GM19238 (cell line): ENCODE measurements at regions not wholly inside any gene's neighbourhood (a gene's known extent, or its start where the extent isn't known, plus 50 kb on each side); places are given as distances from the start of the nearest gene placed in this dataset.
"Not testable (repeated sequence)": the region's sequence is repeated elsewhere in the genome, so short reads cannot be mapped to it uniquely, and the experiment has no call there.

Experiments used
- DNase-seq: peaks from one replicate; pipeline ENCODE4 v3.0.0; 2011; ENCODE audit warnings: low spot score; ENCODE audit not compliant: insufficient read length

GRCh38 chr2:4244422-4244821, 541.0 kb downstream of the DCDC2C start:
- not testable (repeated sequence) for DNase-seq

GRCh38 chr2:4246364-4247131, 543.2 kb downstream of the DCDC2C start:
- no peak for DNase-seq

- no peak for DNase-seq
These were observed 544.4 kb downstream of the DCDC2C start for GRCh38 chr2:4247791-4248190.

- no peak for DNase-seq
These were observed 552.1 kb downstream of the DCDC2C start for GRCh38 chr2:4255491-4255890.

DNA sequence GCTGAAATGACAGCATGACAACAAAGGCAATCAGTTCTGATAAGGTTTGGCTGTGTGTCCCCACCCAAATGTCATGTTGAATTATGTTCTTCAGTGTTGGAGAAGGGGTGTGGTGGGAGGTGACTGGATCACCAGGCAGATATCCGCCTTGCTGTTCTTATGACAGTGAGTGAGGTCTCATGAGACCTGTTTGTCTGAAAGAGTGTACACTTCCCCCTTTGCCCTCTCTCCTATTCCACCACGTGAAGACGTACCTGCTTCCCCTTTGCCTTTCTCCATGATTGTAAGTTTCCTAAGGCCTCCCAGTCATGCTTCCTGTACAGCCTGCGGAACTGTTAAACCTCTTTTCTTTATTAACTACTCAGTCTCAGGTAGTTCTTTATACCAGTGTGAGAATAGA, 553.0 kb downstream of the DCDC2C start:
- DNase-seq: no peak

GRCh38 chr2:4258563-4258962, 555.2 kb downstream of the DCDC2C start:
- DNase-seq: no peak

- DNase-seq: no peak
These were observed 562.6 kb downstream of the DCDC2C start for GRCh38 chr2:4265936-4266335.

DNA sequence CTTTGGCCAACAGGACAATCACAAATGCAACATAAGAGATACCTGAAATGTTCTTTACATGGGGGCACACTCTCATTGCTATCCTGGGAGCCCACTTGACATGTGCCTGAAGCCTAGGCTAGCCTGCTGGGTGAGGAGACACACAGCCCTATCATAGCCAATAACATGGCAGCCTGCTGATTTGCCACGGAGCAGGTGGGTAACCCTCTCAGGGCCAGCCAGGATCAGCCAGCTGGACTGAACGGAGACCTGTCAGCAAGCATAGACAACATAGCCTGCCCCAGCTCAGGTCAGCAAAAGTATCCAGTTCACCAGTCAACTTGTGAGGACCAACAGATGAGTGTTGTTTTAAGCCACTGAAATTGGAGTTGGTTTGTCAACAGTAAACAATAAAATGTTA, 566.5 kb downstream of the DCDC2C start:
- no peak for DNase-seq

DNA sequence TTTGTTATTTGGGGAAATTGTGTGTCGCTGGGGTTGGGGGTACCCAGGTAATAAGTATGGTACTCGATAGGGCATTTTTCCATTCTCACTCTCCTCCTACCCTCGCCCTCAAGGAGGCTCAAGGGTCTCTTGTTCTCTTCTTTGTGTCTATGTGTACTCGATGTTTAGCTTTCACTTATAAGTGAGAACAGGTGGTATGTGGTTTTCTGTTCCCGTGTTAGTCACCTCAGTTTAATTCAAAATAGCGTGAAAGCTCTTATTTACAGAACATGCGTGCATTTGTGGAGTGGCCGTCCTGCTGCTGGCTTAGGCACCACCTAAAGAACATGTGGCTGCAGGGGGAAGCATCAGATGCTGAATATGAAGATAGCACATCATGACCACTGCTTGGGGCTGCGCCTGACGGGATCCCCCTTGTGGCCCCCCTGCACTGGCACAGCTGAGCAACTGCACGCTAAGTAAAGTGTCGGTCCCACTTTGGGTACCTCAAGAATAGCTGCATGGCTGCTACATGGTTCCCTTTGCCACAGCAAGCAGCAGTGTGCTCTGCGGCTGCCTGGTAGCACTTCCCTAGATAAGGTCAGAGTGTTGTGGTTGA, 569.0 kb downstream of the DCDC2C start:
- DNase-seq: no peak

DNA sequence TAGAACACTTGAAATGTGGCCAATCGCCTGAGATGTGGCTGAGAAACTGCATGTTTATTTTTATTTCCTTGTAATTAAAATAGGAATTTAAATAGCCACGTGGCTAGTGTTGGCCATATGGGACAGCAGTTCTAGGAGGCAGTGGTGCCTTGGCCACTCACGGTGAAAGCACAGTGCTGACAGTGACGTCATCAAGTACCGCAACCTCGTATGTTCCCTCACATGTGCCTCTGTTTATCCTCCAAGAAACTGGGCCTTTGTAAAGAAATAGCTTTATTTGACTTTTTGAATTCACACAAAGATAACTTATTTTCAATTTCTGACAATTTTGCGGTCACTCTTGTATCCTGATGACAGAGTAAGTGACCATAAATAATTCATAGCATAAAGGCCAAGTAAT, 575.0 kb downstream of the DCDC2C start:
- no peak for DNase-seq

DNA sequence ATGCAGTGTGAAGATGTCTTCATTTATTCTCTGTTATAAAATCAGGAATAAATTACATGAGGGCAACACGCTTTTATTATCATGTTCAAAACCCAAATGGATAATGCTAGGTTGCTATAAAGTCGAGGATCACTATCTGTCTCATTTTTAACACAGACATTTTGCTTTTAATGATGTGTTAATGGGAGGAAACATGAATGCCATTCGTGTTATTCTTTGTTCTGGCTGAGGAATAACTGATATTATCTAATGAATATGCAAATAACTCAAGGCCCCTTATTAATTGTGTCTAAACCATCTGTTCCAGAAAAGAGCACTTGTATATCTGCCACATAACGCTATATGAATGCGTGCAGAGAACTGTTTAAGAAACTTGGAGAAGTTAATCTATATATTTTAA, 576.1 kb downstream of the DCDC2C start:
- no peak for DNase-seq

GRCh38 chr2:4291430-4291829, 588.1 kb downstream of the DCDC2C start:
- DNase-seq: no peak

- no peak for DNase-seq
These were observed 592.3 kb downstream of the DCDC2C start for GRCh38 chr2:4295680-4296079.

GRCh38 chr2:4300616-4301015, 597.2 kb downstream of the DCDC2C start:
- DNase-seq: no peak

GRCh38 chr2:4324531-4324930, 621.2 kb downstream of the DCDC2C start:
- no peak for DNase-seq

DNA sequence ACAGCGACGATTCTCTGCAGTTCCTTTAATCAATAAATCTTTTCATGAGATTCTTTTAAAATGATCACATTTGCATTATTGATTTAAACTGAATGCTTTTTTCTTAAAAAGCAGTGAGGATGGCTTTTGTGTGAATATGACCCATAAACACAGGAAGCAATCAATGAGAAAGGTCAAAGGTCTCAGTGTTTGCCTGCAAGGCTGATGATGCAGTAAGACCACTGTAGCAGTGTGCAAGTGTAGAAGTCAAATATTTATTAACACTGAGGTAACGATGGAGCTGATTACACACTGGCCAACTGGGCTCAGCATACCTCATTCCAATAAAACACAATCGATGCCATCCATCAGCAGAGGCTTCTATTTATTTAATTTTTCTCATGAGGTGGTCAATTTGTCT, 633.5 kb downstream of the DCDC2C start:
- DNase-seq: no peak

DNA sequence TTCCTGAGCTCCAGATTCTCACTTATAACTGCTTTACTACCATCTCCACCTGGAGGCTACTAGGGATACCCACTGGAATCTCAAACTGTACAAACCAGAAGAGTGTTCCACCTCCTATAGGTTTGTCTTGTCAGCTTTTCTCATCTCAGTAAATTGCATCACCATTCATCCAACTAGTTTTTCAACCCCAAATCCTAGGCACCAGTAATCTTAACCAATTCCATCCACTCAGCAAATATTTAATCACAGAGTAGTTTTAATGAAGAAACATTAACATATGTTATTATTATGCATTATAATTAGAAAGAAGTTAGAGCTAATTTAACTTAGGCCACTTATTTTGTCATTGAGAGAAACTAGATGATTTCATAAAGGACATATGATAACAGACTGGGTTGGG, 635.0 kb downstream of the DCDC2C start:
- DNase-seq: no peak

DNA sequence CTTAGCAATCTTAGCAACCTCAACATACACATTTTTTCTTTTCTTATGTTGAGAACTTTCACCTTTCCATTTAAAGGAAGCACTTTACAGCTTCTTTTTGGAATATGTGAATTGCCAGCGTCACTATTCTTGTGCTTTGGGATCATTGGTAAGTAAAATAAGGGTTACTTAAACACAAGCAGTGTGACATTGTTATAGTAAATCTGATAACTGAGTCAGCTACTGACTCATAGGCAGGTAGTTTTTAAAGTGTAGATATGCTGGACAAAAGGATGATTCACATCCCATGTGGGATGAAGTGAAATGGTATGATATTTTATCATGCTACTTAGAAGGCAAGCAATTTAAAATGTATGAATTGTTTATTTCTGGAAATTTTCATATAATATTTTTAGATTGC, 637.2 kb downstream of the DCDC2C start:
- DNase-seq: no peak

DNA sequence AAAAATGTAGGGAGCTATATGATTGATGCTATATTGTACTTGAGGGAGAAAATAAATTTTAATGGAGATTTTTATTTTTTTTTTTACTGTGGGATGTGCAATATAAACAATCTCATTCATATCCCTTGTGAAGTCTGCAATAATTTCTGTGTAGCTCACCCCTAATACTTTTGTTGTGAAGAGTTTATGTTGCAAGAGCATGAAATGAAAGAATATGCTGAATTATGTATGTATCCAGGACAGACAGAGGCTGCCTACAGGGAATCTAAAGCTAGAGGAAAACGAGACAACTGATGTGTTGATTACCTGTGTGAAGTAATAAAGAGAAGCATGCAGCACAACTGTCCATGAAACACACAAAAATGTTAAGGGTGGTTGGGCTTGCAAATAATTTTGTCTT, 643.3 kb downstream of the DCDC2C start:
- no peak for DNase-seq

DNA sequence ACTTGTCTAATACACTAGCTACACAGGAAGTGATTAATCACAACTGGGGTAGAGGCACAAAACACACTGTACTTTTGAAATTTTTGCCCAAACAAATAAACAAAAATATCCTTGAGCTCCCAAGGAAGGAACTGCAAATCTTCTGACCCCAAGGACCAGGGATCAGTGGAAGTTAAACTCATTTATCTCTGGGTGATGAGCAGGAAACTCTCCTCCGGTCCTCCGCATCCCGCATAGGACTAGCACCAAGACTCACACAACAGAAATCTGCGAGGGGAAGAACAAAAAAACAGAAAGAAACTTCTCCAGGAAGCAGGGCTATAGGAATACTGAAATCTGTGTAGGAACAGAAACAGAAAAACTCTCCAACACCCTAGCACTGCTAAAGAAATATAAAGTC, 650.3 kb downstream of the DCDC2C start:
- no peak for DNase-seq

DNA sequence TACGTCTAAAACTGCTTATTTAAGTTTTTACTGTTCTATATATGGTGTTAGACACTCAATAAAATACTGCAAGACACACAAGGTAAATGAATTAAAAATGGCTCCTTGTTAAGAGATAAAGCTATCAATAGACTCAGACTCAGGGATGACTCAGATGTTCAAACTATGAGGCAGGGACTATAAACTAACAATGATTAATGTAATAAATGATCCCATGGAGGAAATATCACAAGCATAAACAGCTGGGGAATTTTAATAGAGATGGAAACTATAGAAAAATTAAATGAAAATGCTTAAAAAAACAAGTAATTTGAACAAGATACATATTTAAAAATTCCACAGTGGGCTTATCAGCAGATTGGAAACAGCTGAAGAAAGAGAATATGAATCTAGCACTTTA, 650.8 kb downstream of the DCDC2C start:
- no peak for DNase-seq

- no peak for DNase-seq
These were observed 651.3 kb downstream of the DCDC2C start for GRCh38 chr2:4354678-4355077.

DNA sequence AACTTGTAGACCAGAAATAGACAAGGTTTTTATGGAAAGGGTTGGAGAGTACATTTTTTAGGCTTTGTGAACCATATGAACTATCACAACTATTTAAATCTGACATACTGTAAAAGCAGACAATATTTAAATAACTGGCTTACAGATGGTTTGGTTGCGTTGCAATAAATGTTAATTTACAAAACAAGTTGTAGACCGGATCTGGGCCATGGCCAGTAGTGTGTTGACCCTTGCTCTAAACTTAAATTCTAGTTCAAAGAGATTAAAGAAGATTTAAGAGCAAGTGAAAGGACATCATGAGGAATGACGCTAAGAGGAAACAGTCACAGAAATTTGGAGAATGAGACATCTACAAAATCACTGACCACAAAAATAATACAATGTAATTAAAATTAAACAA, 652.7 kb downstream of the DCDC2C start:
- no peak for DNase-seq
